ENCODE measurements at regions not wholly inside any gene's neighbourhood (a gene's known extent, or its start where the extent isn't known, plus 50 kb on each side); places are given as distances from the start of the nearest gene placed in this dataset.

DNA sequence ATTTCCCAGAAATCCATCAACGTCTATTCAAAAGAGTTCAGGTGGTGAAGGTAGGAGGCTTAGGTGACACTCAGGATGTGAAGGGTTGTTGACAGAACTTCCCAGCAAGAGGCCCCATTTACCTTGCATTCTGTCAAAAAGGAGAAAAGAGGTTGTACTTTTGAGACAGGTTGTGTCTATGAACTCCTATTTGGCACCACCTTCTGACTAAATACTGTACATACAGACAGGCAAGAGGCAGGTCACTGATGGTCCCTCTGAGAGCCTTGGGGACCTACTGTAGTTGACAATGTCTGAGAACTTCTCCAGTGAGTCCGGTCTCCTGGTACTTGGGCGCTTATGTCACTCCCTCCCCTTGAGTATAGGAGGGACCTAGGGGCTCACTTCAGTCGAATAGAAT is 479.3 kb upstream of the ZFHX3 start:
- H3K4me3 Mint-ChIP-seq = no peak overlapping the region
- no peaks in the 10 kb centered on the region for H3K36me3 Mint-ChIP-seq (ENCODE audit: low read depth)
- H3K9me3 Mint-ChIP-seq = no peaks in the 10 kb centered on the region
- H3K27ac Mint-ChIP-seq = no peak overlapping the region
- H3K27me3 Mint-ChIP-seq (ENCODE audit: low read depth) = no peaks in the 10 kb centered on the region
- H3K4me1 Mint-ChIP-seq (ENCODE audit: low read depth) = no peaks in the 10 kb centered on the region

GRCh38 chr16:73526011-73526804 is 478.3 kb upstream of the ZFHX3 start:
- Mint-ChIP-seq H3K4me3 (no peak overlapping the region), H3K4me1 (ENCODE audit: low read depth) (no peaks in the 10 kb centered on the region), H3K36me3 (ENCODE audit: low read depth) (no peaks in the 10 kb centered on the region)

GRCh38 chr16:73523209-73523608 is 475.3 kb upstream of the ZFHX3 start:
- Mint-ChIP-seq H3K36me3 (ENCODE audit: low read depth) (no peaks in the 10 kb centered on the region), H3K27me3 (ENCODE audit: low read depth) (no peaks in the 10 kb centered on the region), H3K27ac (no peak overlapping the region), H3K4me3 (no peak overlapping the region), H3K4me1 (ENCODE audit: low read depth) (no peaks in the 10 kb centered on the region), H3K9me3 (no peaks in the 10 kb centered on the region)

More at GRCh38 chr16:73526011-73526804, 478.3 kb upstream of the ZFHX3 start:
- H3K27ac Mint-ChIP-seq = no peak overlapping the region
- no peaks in the 10 kb centered on the region for H3K27me3 Mint-ChIP-seq (ENCODE audit: low read depth)
- H3K9me3 Mint-ChIP-seq = no peaks in the 10 kb centered on the region

DNA sequence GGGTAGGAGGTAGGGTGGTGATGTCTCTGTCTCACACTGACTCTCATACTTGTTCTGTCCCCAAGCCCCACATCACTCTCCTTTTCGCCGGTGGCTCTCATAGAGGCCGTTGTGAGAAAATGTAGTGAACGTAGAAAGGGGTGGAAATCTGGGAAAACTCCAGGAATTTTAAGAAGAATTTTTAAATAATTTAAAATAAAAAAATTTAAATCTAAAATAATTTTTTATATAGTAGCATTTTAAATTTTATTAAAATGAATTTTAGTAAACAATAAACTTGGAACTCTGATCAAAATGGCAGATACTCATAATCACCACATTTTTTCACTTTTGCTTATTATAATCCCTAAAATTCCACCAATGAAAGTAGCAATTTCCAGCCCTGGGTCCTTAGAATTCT is 473.6 kb upstream of the ZFHX3 start:
- H3K4me1 Mint-ChIP-seq (ENCODE audit: low read depth) = no peaks in the 10 kb centered on the region
- no peaks in the 10 kb centered on the region for H3K27me3 Mint-ChIP-seq (ENCODE audit: low read depth)
- no peaks in the 10 kb centered on the region for H3K36me3 Mint-ChIP-seq (ENCODE audit: low read depth)
- no peak overlapping the region for H3K4me3 Mint-ChIP-seq
- no peak overlapping the region for H3K27ac Mint-ChIP-seq
- H3K9me3 Mint-ChIP-seq = peaks cover 3% of the 10 kb centered on the region

DNA sequence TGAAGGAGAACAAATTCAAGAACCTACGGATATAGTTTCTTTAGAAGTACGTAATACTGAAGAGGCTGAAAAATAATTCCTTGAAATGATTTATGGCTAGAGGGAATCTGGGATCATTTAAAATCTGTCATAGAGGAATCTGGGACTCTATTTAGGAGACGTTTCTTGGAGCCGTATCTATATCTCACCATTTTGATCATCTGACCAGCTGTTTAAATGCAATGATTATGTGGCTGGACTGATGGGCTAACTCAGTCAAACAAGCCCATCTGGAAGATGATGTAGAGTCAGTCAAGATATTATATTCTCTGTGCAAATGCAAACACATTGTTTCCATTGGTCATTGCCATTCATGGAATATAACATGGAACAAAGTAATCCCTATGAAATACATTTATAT is 467.7 kb upstream of the ZFHX3 start:
- Mint-ChIP-seq H3K9me3 (peaks cover 3% of the 10 kb centered on the region), H3K27me3 (ENCODE audit: low read depth) (no peaks in the 10 kb centered on the region), H3K4me1 (ENCODE audit: low read depth) (no peaks in the 10 kb centered on the region), H3K4me3 (no peak overlapping the region), H3K27ac (no peak overlapping the region), H3K36me3 (ENCODE audit: low read depth) (no peaks in the 10 kb centered on the region)

- no peak overlapping the region for H3K4me3 Mint-ChIP-seq
- H3K9me3 Mint-ChIP-seq = peaks cover 3% of the 10 kb centered on the region
- H3K27ac Mint-ChIP-seq = no peak overlapping the region
- no peaks in the 10 kb centered on the region for H3K4me1 Mint-ChIP-seq (ENCODE audit: low read depth)
- no peaks in the 10 kb centered on the region for H3K36me3 Mint-ChIP-seq (ENCODE audit: low read depth)
- H3K27me3 Mint-ChIP-seq (ENCODE audit: low read depth) = no peaks in the 10 kb centered on the region
Observed at GRCh38 chr16:73510852-73511251, 462.9 kb upstream of the ZFHX3 start.

DNA sequence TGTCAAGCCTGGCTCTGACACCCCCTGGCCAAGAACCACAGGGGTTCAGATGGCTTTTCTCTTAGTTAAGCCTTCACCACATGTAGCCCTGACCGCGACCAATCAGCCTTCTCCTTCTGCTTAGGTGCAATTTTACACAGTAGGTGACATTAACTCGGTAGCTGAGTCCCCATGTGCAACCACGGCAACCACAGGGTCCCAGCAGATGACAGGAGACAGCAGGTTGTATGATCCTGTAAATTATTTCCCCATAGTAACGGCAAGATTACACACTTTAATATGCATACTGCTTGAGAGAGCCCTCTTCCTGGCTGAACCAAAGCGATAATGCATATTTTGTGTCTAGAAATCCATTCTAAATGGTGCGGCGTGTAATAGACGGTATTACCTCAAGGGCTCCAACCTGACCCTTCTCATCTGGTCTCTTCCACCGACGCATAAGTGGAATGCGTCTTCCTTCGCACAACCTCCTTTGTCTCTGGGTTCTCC is 458.7 kb upstream of the ZFHX3 start:
- Mint-ChIP-seq H3K4me3 (no peak overlapping the region), H3K4me1 (ENCODE audit: low read depth) (no peaks in the 10 kb centered on the region), H3K27ac (no peak overlapping the region), H3K9me3 (peaks cover 3% of the 10 kb centered on the region), H3K27me3 (ENCODE audit: low read depth) (no peaks in the 10 kb centered on the region), H3K36me3 (ENCODE audit: low read depth) (no peaks in the 10 kb centered on the region)

- Mint-ChIP-seq H3K27ac (no peak overlapping the region), H3K36me3 (ENCODE audit: low read depth) (no peaks in the 10 kb centered on the region), H3K27me3 (ENCODE audit: low read depth) (no peaks in the 10 kb centered on the region), H3K4me1 (ENCODE audit: low read depth) (no peaks in the 10 kb centered on the region), H3K9me3 (peaks cover 8% of the 10 kb centered on the region), H3K4me3 (no peak overlapping the region)
Observed at GRCh38 chr16:73505577-73505976, 457.6 kb upstream of the ZFHX3 start.

- Mint-ChIP-seq H3K27me3 (ENCODE audit: low read depth) (no peaks in the 10 kb centered on the region), H3K4me3 (no peak overlapping the region), H3K4me1 (ENCODE audit: low read depth) (no peaks in the 10 kb centered on the region), H3K36me3 (ENCODE audit: low read depth) (no peaks in the 10 kb centered on the region), H3K27ac (no peak overlapping the region), H3K9me3 (peaks cover 5% of the 10 kb centered on the region)
Observed at GRCh38 chr16:73504591-73505575, 457.0 kb upstream of the ZFHX3 start.

- Mint-ChIP-seq H3K27ac (no peak overlapping the region), H3K27me3 (ENCODE audit: low read depth) (no peaks in the 10 kb centered on the region), H3K4me3 (no peak overlapping the region), H3K9me3 (peaks cover 5% of the 10 kb centered on the region), H3K4me1 (ENCODE audit: low read depth) (no peaks in the 10 kb centered on the region), H3K36me3 (ENCODE audit: low read depth) (no peaks in the 10 kb centered on the region)
Observed at GRCh38 chr16:73503093-73503492, 455.2 kb upstream of the ZFHX3 start.

- Mint-ChIP-seq H3K9me3 (peaks cover 10% of the 10 kb centered on the region), H3K27ac (no peak overlapping the region), H3K4me1 (ENCODE audit: low read depth) (no peaks in the 10 kb centered on the region), H3K36me3 (ENCODE audit: low read depth) (no peaks in the 10 kb centered on the region), H3K4me3 (no peak overlapping the region), H3K27me3 (ENCODE audit: low read depth) (no peaks in the 10 kb centered on the region)
Observed at GRCh38 chr16:73499276-73499675, 451.3 kb upstream of the ZFHX3 start.

GRCh38 chr16:73485880-73486279 is 438.0 kb upstream of the ZFHX3 start:
- no peaks in the 10 kb centered on the region for H3K9me3 Mint-ChIP-seq
- H3K4me1 Mint-ChIP-seq (ENCODE audit: low read depth) = peaks cover 4% of the 10 kb centered on the region
- no peak overlapping the region for H3K4me3 Mint-ChIP-seq
- H3K27ac Mint-ChIP-seq = no peak overlapping the region
- peaks cover 4% of the 10 kb centered on the region for H3K27me3 Mint-ChIP-seq (ENCODE audit: low read depth)
- H3K36me3 Mint-ChIP-seq (ENCODE audit: low read depth) = no peaks in the 10 kb centered on the region

GRCh38 chr16:73483934-73484711 is 436.2 kb upstream of the ZFHX3 start:
- Mint-ChIP-seq H3K4me3 (no peak overlapping the region), H3K4me1 (ENCODE audit: low read depth) (peaks cover 4% of the 10 kb centered on the region), H3K27me3 (ENCODE audit: low read depth) (peaks cover 4% of the 10 kb centered on the region), H3K27ac (no peak overlapping the region), H3K9me3 (no peaks in the 10 kb centered on the region), H3K36me3 (ENCODE audit: low read depth) (no peaks in the 10 kb centered on the region)

GRCh38 chr16:73483076-73483791 is 435.3 kb upstream of the ZFHX3 start:
- H3K27me3 Mint-ChIP-seq (ENCODE audit: low read depth) = peaks cover 4% of the 10 kb centered on the region
- no peak overlapping the region for H3K4me3 Mint-ChIP-seq
- H3K4me1 Mint-ChIP-seq (ENCODE audit: low read depth) = peaks cover 4% of the 10 kb centered on the region
- H3K36me3 Mint-ChIP-seq (ENCODE audit: low read depth) = no peaks in the 10 kb centered on the region
- no peak overlapping the region for H3K27ac Mint-ChIP-seq
- H3K9me3 Mint-ChIP-seq = no peaks in the 10 kb centered on the region
